ENCODE measurements at regions not wholly inside any gene's neighbourhood (a gene's known extent, or its start where the extent isn't known, plus 50 kb on each side); places are given as distances from the start of the nearest gene placed in this dataset.

DNA sequence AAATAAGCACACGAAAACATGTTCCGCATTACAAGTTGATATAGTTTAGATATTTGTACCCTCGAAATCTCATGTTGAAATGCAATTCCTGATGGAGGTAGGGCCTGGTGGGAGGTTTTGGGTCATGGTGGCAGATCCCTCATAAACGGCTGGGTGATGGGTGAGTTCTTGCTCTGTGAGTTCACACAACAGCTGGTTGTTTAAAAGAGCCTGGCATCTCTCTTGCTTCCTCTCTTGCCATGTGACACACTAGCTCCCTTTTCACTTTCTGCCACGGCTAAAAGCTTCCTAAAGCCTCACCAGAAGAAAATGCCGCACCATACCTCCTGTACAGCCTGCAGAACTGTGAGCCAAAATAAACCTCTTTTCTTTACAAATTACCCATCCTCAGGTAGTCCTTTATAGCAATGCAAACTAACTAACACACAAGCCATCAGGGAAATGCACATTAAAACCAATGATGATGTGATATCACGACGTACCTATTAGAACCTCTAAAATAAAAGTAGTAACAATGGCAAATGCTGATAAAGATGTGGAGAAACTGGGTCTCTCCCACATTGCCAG lies 188.5 kb downstream of the ANAPC1 start:
- no peak overlapping the region for H3K4me3 ChIP-seq (ENCODE audit: low read depth, low read length)
- DNase-seq (ENCODE audit: low read depth) = no peak
- TF ChIP-seq, protein P1, sequence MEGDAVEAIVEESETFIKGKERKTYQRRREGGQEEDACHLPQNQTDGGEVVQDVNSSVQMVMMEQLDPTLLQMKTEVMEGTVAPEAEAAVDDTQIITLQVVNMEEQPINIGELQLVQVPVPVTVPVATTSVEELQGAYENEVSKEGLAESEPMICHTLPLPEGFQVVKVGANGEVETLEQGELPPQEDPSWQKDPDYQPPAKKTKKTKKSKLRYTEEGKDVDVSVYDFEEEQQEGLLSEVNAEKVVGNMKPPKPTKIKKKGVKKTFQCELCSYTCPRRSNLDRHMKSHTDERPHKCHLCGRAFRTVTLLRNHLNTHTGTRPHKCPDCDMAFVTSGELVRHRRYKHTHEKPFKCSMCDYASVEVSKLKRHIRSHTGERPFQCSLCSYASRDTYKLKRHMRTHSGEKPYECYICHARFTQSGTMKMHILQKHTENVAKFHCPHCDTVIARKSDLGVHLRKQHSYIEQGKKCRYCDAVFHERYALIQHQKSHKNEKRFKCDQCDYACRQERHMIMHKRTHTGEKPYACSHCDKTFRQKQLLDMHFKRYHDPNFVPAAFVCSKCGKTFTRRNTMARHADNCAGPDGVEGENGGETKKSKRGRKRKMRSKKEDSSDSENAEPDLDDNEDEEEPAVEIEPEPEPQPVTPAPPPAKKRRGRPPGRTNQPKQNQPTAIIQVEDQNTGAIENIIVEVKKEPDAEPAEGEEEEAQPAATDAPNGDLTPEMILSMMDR (IDR thresholded peaks at IDR 0.05; ENCODE audit: low read depth, low read length) = no peak
- TF ChIP-seq, protein P2, sequence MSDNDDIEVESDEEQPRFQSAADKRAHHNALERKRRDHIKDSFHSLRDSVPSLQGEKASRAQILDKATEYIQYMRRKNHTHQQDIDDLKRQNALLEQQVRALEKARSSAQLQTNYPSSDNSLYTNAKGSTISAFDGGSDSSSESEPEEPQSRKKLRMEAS (IDR thresholded peaks at IDR 0.05; ENCODE audit: low read depth, low read length) = no peak
- no peak for TF ChIP-seq POLR2A (IDR thresholded peaks at IDR 0.05; ENCODE audit: extremely low read depth, insufficient read length)

DNA sequence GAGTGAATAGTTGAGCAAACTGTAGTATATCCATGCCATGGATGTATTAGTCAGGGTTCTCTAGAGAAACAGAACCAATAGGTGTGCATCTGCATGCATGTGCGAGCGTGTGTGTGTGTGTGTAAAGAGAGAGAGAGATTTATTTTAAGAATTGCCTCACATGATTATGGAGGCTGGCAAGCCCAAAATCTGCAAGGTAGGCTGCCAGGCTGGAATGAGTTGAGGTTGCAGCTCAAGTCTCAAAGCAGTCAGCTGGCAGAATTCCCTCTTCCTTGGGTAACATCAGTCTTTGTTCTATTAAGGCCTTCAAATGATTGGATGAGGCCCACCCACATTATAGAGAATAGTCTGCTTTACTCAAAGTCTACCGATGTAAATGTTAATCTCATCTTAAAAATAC lies 187.8 kb downstream of the ANAPC1 start:
- TF ChIP-seq, protein P2 (IDR thresholded peaks at IDR 0.05; ENCODE audit: low read depth, low read length) = no peak
- TF ChIP-seq, protein P1 (IDR thresholded peaks at IDR 0.05; ENCODE audit: low read depth, low read length) = no peak
- TF ChIP-seq MYC (IDR thresholded peaks at IDR 0.05; ENCODE audit: low read depth, low read length) (no peak), POLR2A (IDR thresholded peaks at IDR 0.05; ENCODE audit: extremely low read depth, insufficient read length) (no peak)
- no peak overlapping the region for H3K4me3 ChIP-seq (ENCODE audit: low read depth, low read length)
- no peak for DNase-seq (ENCODE audit: low read depth)

DNA sequence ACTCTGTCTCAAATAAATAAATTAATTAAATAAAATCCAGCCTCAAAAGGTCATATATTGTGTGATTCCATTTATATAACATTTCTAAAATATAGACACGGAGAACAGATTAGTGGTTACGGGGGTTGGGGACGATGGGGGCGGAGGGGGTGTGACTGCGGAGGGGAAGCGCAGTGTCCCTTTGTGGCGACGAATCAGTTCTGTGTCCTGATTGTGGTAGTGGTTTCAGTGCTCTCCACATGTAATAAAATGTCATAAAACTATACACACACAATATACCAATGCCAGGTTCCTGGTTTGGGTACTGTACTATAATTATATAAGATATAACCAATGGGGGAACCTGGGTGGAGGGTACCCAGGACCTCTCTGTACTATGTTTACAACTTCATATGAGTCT lies 186.4 kb downstream of the ANAPC1 start:
- TF ChIP-seq POLR2A (IDR thresholded peaks at IDR 0.05; ENCODE audit: extremely low read depth, insufficient read length) (no peak), MYC (IDR thresholded peaks at IDR 0.05; ENCODE audit: low read depth, low read length) (no peak)
- TF ChIP-seq, protein P2 (IDR thresholded peaks at IDR 0.05; ENCODE audit: low read depth, low read length) = no peak
- TF ChIP-seq, protein P1 (IDR thresholded peaks at IDR 0.05; ENCODE audit: low read depth, low read length) = no peak
- peak; percentile 45 for DNase-seq (ENCODE audit: low read depth)
- no peak overlapping the region for H3K4me3 ChIP-seq (ENCODE audit: low read depth, low read length)

DNA sequence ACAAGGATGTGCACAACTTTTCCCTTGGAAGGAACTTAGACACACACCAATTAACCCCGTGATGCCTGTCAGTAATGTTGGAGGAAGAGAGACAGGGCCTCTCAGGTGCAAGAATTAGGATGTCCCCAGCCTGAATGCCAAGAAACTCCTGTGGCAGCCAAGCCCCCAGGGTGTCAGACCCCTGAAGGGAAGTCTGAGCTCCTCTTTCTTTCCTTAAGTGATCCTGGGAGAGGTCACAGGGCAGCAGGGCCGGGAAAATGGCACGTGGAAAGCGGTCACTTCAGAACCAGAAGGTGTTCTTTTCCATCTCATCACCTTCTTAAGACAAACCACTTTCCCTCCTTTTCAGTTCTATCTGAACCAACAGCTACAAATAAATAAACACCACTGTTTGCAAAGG lies 185.9 kb downstream of the ANAPC1 start:
- DNase-seq (ENCODE audit: low read depth) = no peak
- TF ChIP-seq MYC (IDR thresholded peaks at IDR 0.05; ENCODE audit: low read depth, low read length) (no peak), POLR2A (IDR thresholded peaks at IDR 0.05; ENCODE audit: extremely low read depth, insufficient read length) (no peak)
- TF ChIP-seq, protein P2 (IDR thresholded peaks at IDR 0.05; ENCODE audit: low read depth, low read length) = no peak
- TF ChIP-seq, protein P1 (IDR thresholded peaks at IDR 0.05; ENCODE audit: low read depth, low read length) = no peak
- H3K4me3 ChIP-seq (ENCODE audit: low read depth, low read length) = no peak overlapping the region

DNA sequence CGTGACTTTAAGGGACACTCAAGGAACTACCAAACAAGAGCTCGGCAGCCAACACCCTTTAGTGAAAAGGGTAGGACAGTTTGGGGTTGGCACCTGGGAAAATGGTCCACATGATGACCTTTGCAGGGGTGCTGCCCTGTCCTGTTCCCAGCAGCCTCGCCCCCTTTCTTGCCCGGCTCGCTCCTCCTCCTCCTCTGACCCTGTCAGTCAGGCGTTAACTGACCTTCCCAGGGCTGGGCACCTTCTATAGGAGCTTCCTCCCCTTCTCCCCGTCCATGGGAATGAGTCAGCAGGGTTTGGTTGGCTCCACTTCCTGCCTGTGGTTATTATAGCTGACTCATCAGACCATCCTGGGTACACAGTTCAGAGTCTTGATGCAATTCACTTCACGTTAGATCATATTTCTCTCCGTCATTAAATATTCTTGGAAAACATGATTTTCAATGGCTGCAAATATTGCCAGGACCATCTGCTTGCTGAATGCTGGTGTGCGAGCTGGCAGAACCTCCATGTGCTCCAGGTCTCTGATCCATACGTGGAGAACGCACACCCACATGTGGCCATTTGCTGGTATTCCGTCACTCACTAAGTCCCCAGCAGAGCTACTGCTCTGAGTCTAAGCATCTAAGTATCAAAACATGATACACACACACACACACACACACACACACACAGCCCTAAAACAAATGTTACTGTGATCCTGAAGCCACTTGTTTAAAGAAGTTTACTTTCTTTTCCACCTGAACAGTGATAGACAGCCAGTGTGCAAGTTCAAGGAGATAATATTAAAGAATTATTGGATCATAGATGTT lies 185.0 kb downstream of the ANAPC1 start:
- peak; percentile 98 for DNase-seq (ENCODE audit: low read depth)
- no peak for TF ChIP-seq POLR2A (IDR thresholded peaks at IDR 0.05; ENCODE audit: extremely low read depth, insufficient read length)
- TF ChIP-seq, protein P2 (IDR thresholded peaks at IDR 0.05; ENCODE audit: low read depth, low read length) = peak; percentile 82
- TF ChIP-seq, protein P1 (IDR thresholded peaks at IDR 0.05; ENCODE audit: low read depth, low read length) = no peak
- TF ChIP-seq MYC (IDR thresholded peaks at IDR 0.05; ENCODE audit: low read depth, low read length) = peak; percentile 83
- peak overlapping the region; percentile 57 for H3K4me3 ChIP-seq (ENCODE audit: low read depth, low read length)
